ENCODE measurements at regions not wholly inside any gene's neighbourhood (a gene's known extent, or its start where the extent isn't known, plus 50 kb on each side); places are given as distances from the start of the nearest gene placed in this dataset.

- TF ChIP-seq, protein P1, sequence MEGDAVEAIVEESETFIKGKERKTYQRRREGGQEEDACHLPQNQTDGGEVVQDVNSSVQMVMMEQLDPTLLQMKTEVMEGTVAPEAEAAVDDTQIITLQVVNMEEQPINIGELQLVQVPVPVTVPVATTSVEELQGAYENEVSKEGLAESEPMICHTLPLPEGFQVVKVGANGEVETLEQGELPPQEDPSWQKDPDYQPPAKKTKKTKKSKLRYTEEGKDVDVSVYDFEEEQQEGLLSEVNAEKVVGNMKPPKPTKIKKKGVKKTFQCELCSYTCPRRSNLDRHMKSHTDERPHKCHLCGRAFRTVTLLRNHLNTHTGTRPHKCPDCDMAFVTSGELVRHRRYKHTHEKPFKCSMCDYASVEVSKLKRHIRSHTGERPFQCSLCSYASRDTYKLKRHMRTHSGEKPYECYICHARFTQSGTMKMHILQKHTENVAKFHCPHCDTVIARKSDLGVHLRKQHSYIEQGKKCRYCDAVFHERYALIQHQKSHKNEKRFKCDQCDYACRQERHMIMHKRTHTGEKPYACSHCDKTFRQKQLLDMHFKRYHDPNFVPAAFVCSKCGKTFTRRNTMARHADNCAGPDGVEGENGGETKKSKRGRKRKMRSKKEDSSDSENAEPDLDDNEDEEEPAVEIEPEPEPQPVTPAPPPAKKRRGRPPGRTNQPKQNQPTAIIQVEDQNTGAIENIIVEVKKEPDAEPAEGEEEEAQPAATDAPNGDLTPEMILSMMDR (conservative IDR thresholded peaks at IDR 0.05) = no peak
- Mint-ChIP-seq H3K36me3 (no peaks in the 10 kb centered on the region), H3K9me3 (peaks cover 4% of the 10 kb centered on the region), H3K4me3 (no peak overlapping the region), H3K27ac (no peak overlapping the region), H3K27me3 (no peaks in the 10 kb centered on the region), H3K4me1 (ENCODE audit: unreplicated experiment) (peaks cover 7% of the 10 kb centered on the region)
- no peak for DNase-seq (ENCODE audit: extremely low spot score, unreplicated experiment)
Observed at GRCh38 chr4:144507311-144508101, 138.4 kb upstream of the HHIP start.

DNA sequence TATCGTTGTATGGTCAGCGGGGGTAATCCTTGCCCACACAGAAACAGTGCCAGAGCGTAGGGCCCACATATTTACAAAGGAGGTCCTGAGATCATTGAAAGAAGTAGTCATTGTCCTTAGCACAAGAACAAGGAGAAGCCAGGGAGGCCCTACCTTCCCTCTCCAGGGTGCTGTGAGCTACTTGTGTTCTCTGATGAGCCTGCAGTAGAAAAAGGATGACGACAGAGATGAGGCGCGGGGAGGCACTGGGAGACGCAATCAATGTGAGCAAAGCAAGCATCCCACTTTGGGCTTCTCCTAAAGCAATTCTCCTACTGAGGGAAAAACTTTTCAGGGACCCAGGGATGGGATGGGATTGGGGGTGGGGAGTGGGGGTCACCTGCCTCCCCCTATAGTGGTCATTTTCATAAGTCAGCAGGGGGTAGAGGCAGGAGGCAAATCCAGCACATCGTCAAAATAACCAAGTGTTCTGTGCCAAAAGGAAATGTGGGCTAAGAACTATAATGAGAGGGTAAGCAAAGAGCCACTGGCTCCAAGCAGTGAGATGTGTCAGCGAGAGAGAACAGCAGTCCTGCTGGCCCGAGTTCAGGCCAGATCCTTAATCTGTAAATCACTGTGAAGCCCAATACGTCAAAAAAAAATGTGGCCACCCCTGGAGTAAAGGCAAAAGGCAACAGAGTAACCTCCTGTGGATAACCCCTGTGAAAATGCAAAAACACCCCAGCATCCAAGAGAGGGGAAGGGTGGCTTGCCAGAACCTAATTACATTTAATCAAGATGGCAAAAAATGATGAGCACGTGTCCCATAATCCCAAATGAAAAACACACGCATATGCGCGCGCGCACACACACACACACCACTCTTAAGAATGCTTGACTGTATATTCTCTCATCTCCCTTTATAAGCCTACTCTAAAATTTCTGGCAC lies 136.6 kb upstream of the HHIP start:
- Mint-ChIP-seq H3K27me3 (no peaks in the 10 kb centered on the region), H3K4me3 (no peak overlapping the region), H3K36me3 (no peaks in the 10 kb centered on the region), H3K9me3 (peaks cover 4% of the 10 kb centered on the region), H3K4me1 (ENCODE audit: unreplicated experiment) (peaks cover 10% of the 10 kb centered on the region), H3K27ac (no peak overlapping the region)
- no peak for DNase-seq (ENCODE audit: extremely low spot score, unreplicated experiment)
- TF ChIP-seq, protein P1 (conservative IDR thresholded peaks at IDR 0.05) = no peak

GRCh38 chr4:144514736-144515135 lies 131.2 kb upstream of the HHIP start:
- peaks cover 4% of the 10 kb centered on the region for H3K9me3 Mint-ChIP-seq
- H3K4me1 Mint-ChIP-seq (ENCODE audit: unreplicated experiment) = peaks cover 12% of the 10 kb centered on the region
- TF ChIP-seq, protein P1 (conservative IDR thresholded peaks at IDR 0.05) = no peak
- DNase-seq (ENCODE audit: extremely low spot score, unreplicated experiment) = no peak
- H3K27ac Mint-ChIP-seq = no peak overlapping the region
- peaks cover 1% of the 10 kb centered on the region for H3K27me3 Mint-ChIP-seq
- no peak overlapping the region for H3K4me3 Mint-ChIP-seq
- no peaks in the 10 kb centered on the region for H3K36me3 Mint-ChIP-seq

GRCh38 chr4:144518181-144518895 lies 127.6 kb upstream of the HHIP start:
- TF ChIP-seq, protein P1 (conservative IDR thresholded peaks at IDR 0.05) = no peak
- Mint-ChIP-seq H3K9me3 (no peaks in the 10 kb centered on the region), H3K4me1 (ENCODE audit: unreplicated experiment) (peaks cover 16% of the 10 kb centered on the region), H3K27me3 (peaks cover 9% of the 10 kb centered on the region), H3K27ac (no peak overlapping the region), H3K36me3 (no peaks in the 10 kb centered on the region), H3K4me3 (no peak overlapping the region)
- no peak for DNase-seq (ENCODE audit: extremely low spot score, unreplicated experiment)

DNA sequence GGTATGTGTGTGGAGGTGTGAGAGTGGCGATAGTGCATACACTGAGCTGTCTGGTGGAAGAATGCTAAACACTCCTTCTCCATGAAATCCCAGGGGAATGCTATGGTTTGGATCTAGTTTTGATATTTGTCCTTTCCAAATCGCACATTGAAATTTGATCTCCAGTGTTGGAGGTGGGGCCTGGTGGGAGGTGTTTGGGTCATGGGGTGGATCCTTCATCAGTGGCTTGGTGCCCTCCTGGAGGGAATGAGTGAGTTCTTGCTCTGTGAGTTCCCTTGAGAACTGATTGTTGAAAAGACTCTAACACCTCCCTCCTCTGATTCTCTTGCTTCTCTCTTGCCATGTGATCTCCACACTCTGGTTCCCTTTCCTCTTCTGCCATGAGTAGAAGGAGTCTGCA lies 114.1 kb upstream of the HHIP start:
- TF ChIP-seq, protein P1 (conservative IDR thresholded peaks at IDR 0.05) = no peak
- Mint-ChIP-seq H3K36me3 (no peaks in the 10 kb centered on the region), H3K27me3 (no peaks in the 10 kb centered on the region), H3K4me1 (ENCODE audit: unreplicated experiment) (peaks cover 20% of the 10 kb centered on the region), H3K9me3 (no peaks in the 10 kb centered on the region), H3K27ac (no peak overlapping the region), H3K4me3 (no peak overlapping the region)
- DNase-seq (ENCODE audit: extremely low spot score, unreplicated experiment) = no peak

All from type B pancreatic cell (in vitro differentiated cells).